ENCODE measurements at regions not wholly inside any gene's neighbourhood (a gene's known extent, or its start where the extent isn't known, plus 50 kb on each side); places are given as distances from the start of the nearest gene placed in this dataset.

GRCh38 chr2:221267773-221268425, 304.2 kb downstream of the EPHA4 start:
- no peak for DNase-seq (ENCODE audit: low read depth, low spot score)

- DNase-seq (ENCODE audit: low read depth, low spot score): no peak
Observed at GRCh38 chr2:221268631-221269030, 303.5 kb downstream of the EPHA4 start.

GRCh38 chr2:221270806-221271205, 301.3 kb downstream of the EPHA4 start:
- DNase-seq (ENCODE audit: low read depth, low spot score): no peak

GRCh38 chr2:221272729-221273128, 299.4 kb downstream of the EPHA4 start:
- DNase-seq (ENCODE audit: low read depth, low spot score): no peak

- DNase-seq (ENCODE audit: low read depth, low spot score): no peak
Observed at GRCh38 chr2:221276033-221276432, 296.1 kb downstream of the EPHA4 start.

- no peak for DNase-seq (ENCODE audit: low read depth, low spot score)
Observed at GRCh38 chr2:221276601-221277000, 295.5 kb downstream of the EPHA4 start.

GRCh38 chr2:221282386-221282785, 289.7 kb downstream of the EPHA4 start:
- no peak for DNase-seq (ENCODE audit: low read depth, low spot score)

- DNase-seq (ENCODE audit: low read depth, low spot score): no peak
Observed at GRCh38 chr2:221283896-221284545, 288.1 kb downstream of the EPHA4 start.

- DNase-seq (ENCODE audit: low read depth, low spot score): no peak
Observed at GRCh38 chr2:221285148-221285547, 287.0 kb downstream of the EPHA4 start.

- no peak for DNase-seq (ENCODE audit: low read depth, low spot score)
Observed at GRCh38 chr2:221286406-221286805, 285.7 kb downstream of the EPHA4 start.

- DNase-seq (ENCODE audit: low read depth, low spot score): no peak
Observed at GRCh38 chr2:221289389-221289788, 282.7 kb downstream of the EPHA4 start.

- DNase-seq (ENCODE audit: low read depth, low spot score): no peak
Observed at GRCh38 chr2:221289846-221290245, 282.3 kb downstream of the EPHA4 start.

- no peak for DNase-seq (ENCODE audit: low read depth, low spot score)
Observed at GRCh38 chr2:221293949-221294742, 278.0 kb downstream of the EPHA4 start.

- no peak for DNase-seq (ENCODE audit: low read depth, low spot score)
Observed at GRCh38 chr2:221304916-221305315, 267.2 kb downstream of the EPHA4 start.

- no peak for DNase-seq (ENCODE audit: low read depth, low spot score)
Observed at GRCh38 chr2:221308507-221309066, 263.5 kb downstream of the EPHA4 start.

GRCh38 chr2:221309892-221310583, 262.1 kb downstream of the EPHA4 start:
- DNase-seq (ENCODE audit: low read depth, low spot score): no peak

GRCh38 chr2:221310730-221311129, 261.4 kb downstream of the EPHA4 start:
- no peak for DNase-seq (ENCODE audit: low read depth, low spot score)

GRCh38 chr2:221312634-221313033, 259.5 kb downstream of the EPHA4 start:
- no peak for DNase-seq (ENCODE audit: low read depth, low spot score)

- no peak for DNase-seq (ENCODE audit: low read depth, low spot score)
Observed at GRCh38 chr2:221314786-221315185, 257.3 kb downstream of the EPHA4 start.

GRCh38 chr2:221318376-221319130, 253.6 kb downstream of the EPHA4 start:
- DNase-seq (ENCODE audit: low read depth, low spot score): no peak

GRCh38 chr2:221322741-221323140, 249.4 kb downstream of the EPHA4 start:
- DNase-seq (ENCODE audit: low read depth, low spot score): no peak
